ENCODE measurements at regions not wholly inside any gene's neighbourhood (a gene's known extent, or its start where the extent isn't known, plus 50 kb on each side); places are given as distances from the start of the nearest gene placed in this dataset.

DNA sequence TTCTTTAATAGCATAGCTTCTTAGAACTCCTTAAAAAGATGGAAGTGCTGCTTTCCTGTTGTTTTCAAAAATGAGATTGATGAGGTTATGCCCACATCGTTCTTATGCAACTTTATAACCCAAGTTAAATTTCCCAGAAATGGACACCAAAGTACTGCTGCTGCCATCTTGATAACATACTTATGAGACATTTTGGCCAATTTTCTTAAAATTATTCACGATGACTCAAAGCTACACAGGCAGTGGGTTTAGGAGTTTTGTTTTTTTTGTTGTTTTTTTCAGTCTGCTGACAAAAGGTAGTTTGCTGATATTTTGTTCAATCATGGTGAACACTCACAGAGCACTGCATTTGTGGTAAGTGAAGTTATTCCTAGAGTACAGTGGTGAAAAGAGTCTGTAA lies 54.9 kb upstream of the RFC3 start:
- no peak for DNase-seq

DNA sequence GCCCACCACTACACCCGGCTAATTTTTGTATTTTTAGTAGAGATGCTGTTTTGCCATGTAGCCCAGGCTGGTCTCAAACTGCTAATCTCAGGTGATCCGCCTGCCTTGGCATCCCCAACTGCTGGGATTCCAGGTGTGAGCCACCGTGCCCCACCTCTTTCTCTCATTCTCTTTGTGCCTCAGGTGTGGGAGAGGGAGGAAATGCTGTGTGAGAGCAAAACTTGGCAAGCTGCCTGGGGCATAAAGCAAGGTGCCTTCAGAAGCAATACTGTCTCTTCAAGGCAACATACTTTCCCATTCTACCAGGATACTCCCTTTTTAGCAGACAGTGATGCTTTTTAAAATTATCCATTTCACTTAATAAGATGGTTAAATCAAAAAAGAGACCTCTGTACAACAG lies 53.2 kb upstream of the RFC3 start:
- DNase-seq, result no peak

DNA sequence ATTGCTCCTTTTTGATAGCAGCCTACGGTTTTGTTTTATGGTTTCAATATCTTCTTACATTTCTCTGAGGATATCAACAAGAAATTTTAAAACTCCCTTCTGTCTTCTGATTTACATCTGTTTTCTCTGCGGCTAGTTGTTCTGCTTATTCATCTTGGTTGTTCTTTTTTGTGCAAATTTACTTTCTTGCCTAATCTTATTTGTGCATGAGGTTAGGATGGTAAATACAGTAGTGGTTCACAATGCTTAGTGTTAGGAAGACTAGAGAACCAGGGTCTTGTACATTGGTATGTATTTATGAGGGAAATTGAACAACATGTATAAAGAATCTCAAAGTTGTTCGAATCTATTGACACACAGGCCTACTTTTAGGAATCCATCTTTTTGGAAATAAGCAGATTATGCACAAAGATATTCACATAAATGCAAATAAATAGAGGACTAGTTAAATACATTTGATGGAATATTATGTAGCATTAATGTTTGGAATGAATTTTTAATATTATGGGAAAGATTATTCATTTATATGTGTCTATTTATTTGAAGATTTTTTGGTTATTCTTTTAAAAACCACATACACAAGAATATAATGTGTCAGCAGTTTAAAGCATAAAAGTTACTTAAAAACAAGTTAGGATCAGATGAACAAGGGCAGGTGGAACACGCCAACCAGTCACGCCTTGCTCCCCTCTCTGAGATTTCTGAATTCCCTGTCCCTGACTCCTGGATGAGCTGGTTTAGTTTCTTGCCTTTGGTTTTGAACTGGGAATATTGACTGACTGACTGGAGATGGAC lies 51.4 kb upstream of the RFC3 start:
- DNase-seq, result no peak

DNA sequence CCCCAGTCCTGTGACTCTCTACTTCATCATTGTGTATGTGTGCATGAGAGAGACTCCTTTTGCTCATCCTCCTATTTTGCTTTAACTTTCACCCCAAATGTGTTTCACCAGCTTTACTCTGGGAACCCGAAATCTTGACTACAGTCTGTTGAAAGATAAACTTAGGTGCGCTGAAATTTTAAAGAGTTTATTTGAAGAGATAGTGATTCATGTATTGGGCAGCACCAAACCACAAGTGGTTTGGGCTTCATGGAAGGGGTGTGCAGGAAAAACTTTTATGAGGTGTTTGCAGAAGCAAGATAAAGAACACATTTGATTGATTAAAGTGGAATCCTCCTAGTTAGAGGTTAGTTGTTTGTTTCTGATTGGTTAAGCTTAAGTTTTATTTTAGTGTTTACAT lies 50.8 kb upstream of the RFC3 start:
- no peak for DNase-seq
